SK-N-SH (cell line): ENCODE measurements at regions not wholly inside any gene's neighbourhood (a gene's known extent, or its start where the extent isn't known, plus 50 kb on each side); places are given as distances from the start of the nearest gene placed in this dataset.

Experiments used
- CTCF ChIA-PET: fragments of 300-600, 350-600 bp; formaldehyde crosslinking; extraction: SDS; loops from one replicate; lab custom pipeline; 2021; lab: Yijun Ruan, JAX
- POLR2A ChIA-PET: fragments of 350-600 bp; sonication (Branson Sonifier 250); formaldehyde crosslinking; extraction: SDS; loops from one replicate; lab custom pipeline; 2020; ENCODE audit warnings: antibody characterized with exemption, inconsistent platforms; lab: Yijun Ruan, JAX
- DNase-seq: peaks from one replicate; pipeline ENCODE4 v3.0.0; 2012
- H2AFZ ChIP-seq: fragments of 200-600 bp; sonication (generic); 2 replicates; pipeline ENCODE4 v1.8.1; 2016; ENCODE audit warnings: antibody characterized with exemption, mild to moderate bottlenecking, low read depth
- H3F3A ChIP-seq: fragments of 200-600 bp; sonication (generic); replicated peaks from 2 replicates; pipeline ENCODE3; 2016; ENCODE audit warnings: antibody characterized with exemption, mild to moderate bottlenecking; ENCODE audit not compliant: insufficient read depth
- H3K27ac ChIP-seq, 2 experiments: fragments of 200-500 bp in 1 of 2; fragments of 200-600 bp in 1 of 2; sonication (Bioruptor generic) in 1 of 2; sonication (generic), shearing (Covaris generic) in 1 of 2; 2 replicates each; pipeline versions ENCODE4 v1.5.1 to v1.6.1; 2014 to 2016; ENCODE audit warnings: low read depth in 2 of 2, inconsistent platforms in 1 of 2, low read length in 1 of 2, mild to moderate bottlenecking in 1 of 2, mixed read lengths in 1 of 2
- H3K27me3 ChIP-seq: fragments of 200-600 bp; sonication (generic), shearing (Covaris generic); 2 replicates; pipeline ENCODE4 v1.6.1; 2016; ENCODE audit warnings: mixed run types; ENCODE audit not compliant: insufficient read depth
- H3K36me3 ChIP-seq, 2 experiments: fragments of 200-500 bp in 1 of 2; fragments of 200-600 bp in 1 of 2; sonication (Bioruptor generic) in 1 of 2; sonication (generic) in 1 of 2; replicated peaks in 1 of 2; 2 replicates each; pipeline versions ENCODE3 to v1.5.1; 2014 to 2016; ENCODE audit warnings: low read length in 1 of 2, mild to moderate bottlenecking in 1 of 2; ENCODE audit not compliant: insufficient read depth in 2 of 2, control insufficient read depth in 1 of 2
- H3K4me1 ChIP-seq, 2 experiments: fragments of 200-500 bp in 1 of 2; fragments of 200-600 bp in 1 of 2; sonication (Bioruptor generic) in 1 of 2; sonication (generic), shearing (Covaris generic) in 1 of 2; 2 replicates each; pipeline versions ENCODE4 v1.5.1 to v1.6.1; 2014 to 2016; ENCODE audit warnings: low read depth in 1 of 2, low read length in 1 of 2, mixed run types in 1 of 2; ENCODE audit not compliant: insufficient read depth in 2 of 2, control insufficient read depth in 1 of 2
- H3K4me2 ChIP-seq: fragments of 200-600 bp; sonication (generic), shearing (Covaris generic); 2 replicates; pipeline ENCODE4 v1.6.1; 2017; ENCODE audit warnings: mixed run types
- H3K4me3 ChIP-seq, 2 experiments: fragments of 200-500 bp in 1 of 2; fragments of 200-600 bp in 1 of 2; sonication (Bioruptor generic) in 1 of 2; sonication (generic), shearing (Covaris generic) in 1 of 2; 2 replicates each; pipeline versions ENCODE4 v1.5.1 to v1.8.1; 2014 to 2016; ENCODE audit warnings: low read depth in 2 of 2, inconsistent platforms in 1 of 2, low read length in 1 of 2, mild to moderate bottlenecking in 1 of 2, mixed read lengths in 1 of 2, moderate library complexity in 1 of 2
- H3K79me2 ChIP-seq: fragments of 200-600 bp; sonication (generic); 2 replicates; pipeline ENCODE4 v1.8.1; 2017; ENCODE audit warnings: mild to moderate bottlenecking; ENCODE audit not compliant: insufficient read depth
- H3K9ac ChIP-seq: fragments of 200-600 bp; sonication (generic); 2 replicates; pipeline ENCODE4 v1.6.1; 2017; ENCODE audit warnings: mixed run types
- H3K9me2 ChIP-seq: fragments of 200-600 bp; sonication (generic); 2 replicates; pipeline ENCODE4 v1.6.1; 2017; ENCODE audit warnings: mixed run types
- H3K9me3 ChIP-seq: fragments of 200-600 bp; sonication (generic); 2 replicates; pipeline ENCODE4 v1.6.1; 2017; ENCODE audit warnings: mixed run types, mild to moderate bottlenecking, moderate library complexity
- H4K20me1 ChIP-seq: fragments of 200-600 bp; sonication (generic); 2 replicates; pipeline ENCODE4 v1.6.1; 2017; ENCODE audit warnings: mild to moderate bottlenecking, mixed run types; ENCODE audit not compliant: insufficient read depth
- CTCF ChIP-seq: fragments of 200-600 bp; sonication (generic); IDR thresholded peaks from 2 replicates; pipeline ENCODE4 v1.6.1; 2017; ENCODE audit warnings: antibody characterized with exemption, mild to moderate bottlenecking, moderate library complexity
- EP300 ChIP-seq, 2 experiments: IDR thresholded peaks; 2 replicates each; pipeline versions ENCODE4 v1.4.0 to v1.6.1; 2012; ENCODE audit warnings: borderline replicate concordance in 1 of 2, low read depth in 1 of 2, low read length in 1 of 2
- FOSL2 ChIP-seq: IDR thresholded peaks from 2 replicates; pipeline ENCODE4 v1.4.0; 2012; ENCODE audit warnings: low read depth, mild to moderate bottlenecking, moderate library complexity, borderline replicate concordance
- FOXJ3 ChIP-seq: sonication (generic); formaldehyde crosslinking; IDR thresholded peaks from 2 replicates; pipeline ENCODE4 v1.5.1; 2020; ENCODE audit warnings: mild to moderate bottlenecking, missing genetic modification reagents
- JUND ChIP-seq: IDR thresholded peaks from 2 replicates; pipeline ENCODE4 v1.4.0; 2012
- POLR2AphosphoS5 ChIP-seq: IDR thresholded peaks from 2 replicates; pipeline ENCODE4 v1.6.1; 2012; ENCODE audit warnings: low read depth, low read length
- REST ChIP-seq: IDR thresholded peaks from 2 replicates; pipeline ENCODE4 v1.6.1; 2012; ENCODE audit warnings: mild to moderate bottlenecking, low read depth, low read length, moderate library complexity
- RFX5 ChIP-seq: IDR thresholded peaks from 2 replicates; pipeline ENCODE4 v1.6.1; 2012; ENCODE audit warnings: mild to moderate bottlenecking, improper control_type of control experiment, low read length
- SIN3A ChIP-seq: IDR thresholded peaks from 2 replicates; pipeline ENCODE4 v1.6.1; 2012; ENCODE audit warnings: low read depth, mild to moderate bottlenecking, low read length, moderate library complexity, borderline replicate concordance
- SMC3 ChIP-seq: IDR thresholded peaks from 2 replicates; pipeline ENCODE4 v1.6.1; 2012; ENCODE audit warnings: low read depth, low read length, improper control_type of control experiment
- YY1 ChIP-seq: IDR thresholded peaks from 2 replicates; pipeline ENCODE4 v1.4.0; 2012; ENCODE audit warnings: low read depth, mild to moderate bottlenecking
- whole genome bisulfite sequencing: methylation state at CpG from one replicate; pipeline ENCODE4 v1.1.6; 2017; ENCODE audit warnings: low lambda C conversion rate; 5-methylcytosine and 5-hydroxymethylcytosine counted together
- TF ChIP-seq, protein P1 (sequence below): IDR thresholded peaks from 2 replicates; pipeline ENCODE4 v1.4.0; 2012; ENCODE audit warnings: low read depth, borderline replicate concordance

GRCh38 chr4:152247271-152247975 is 288.5 kb downstream of the FBXW7 start:
- peaks cover 0 to 10% of the 10 kb centered on the region in 2 experiments; a peak in 1 of 4 replicates for H3K4me1 ChIP-seq
- no peak overlapping the region for H3K4me3 ChIP-seq
- H4K20me1 ChIP-seq = no peaks in the 10 kb centered on the region
- no peak overlapping the region for H3K4me2 ChIP-seq
- no peaks in the 10 kb centered on the region for H3K27me3 ChIP-seq
- no peak overlapping the region; a peak in 1 of 4 replicates for H3K27ac ChIP-seq
- TF ChIP-seq EP300 (IDR thresholded peaks at IDR 0.05; ENCODE audit: borderline replicate concordance in 1 of 2, low read depth in 1 of 2, low read length in 1 of 2) = 0 out of 4 replicates have a peak, but pooled peaks of 1 of the 2 experiments have one; percentile 8
- no peak for TF ChIP-seq JUND
- 73% methylated on average over 6 of the region's 19 CpGs for WGBS
- DNase-seq = peak; percentile 34
- H3K9me3 ChIP-seq = no peaks in the 10 kb centered on the region
- no peaks in the 10 kb centered on the region for H3K79me2 ChIP-seq
- no peaks in the 10 kb centered on the region for H3K9me2 ChIP-seq
- H3K9ac ChIP-seq = no peak overlapping the region
- H3K36me3 ChIP-seq = no peaks in the 10 kb centered on the region
- ChIA-PET POLR2A (no interaction called here), CTCF (interaction anchor here (1.4 to 1.5 kb wide), 2 partner anchors 24 to 32 kb away, joined by 3 read pairs; no protein-coding TSS in a partner anchor)
- H3F3A ChIP-seq = no peaks in the 10 kb centered on the region
- H2AFZ ChIP-seq = no peak overlapping the region

DNA sequence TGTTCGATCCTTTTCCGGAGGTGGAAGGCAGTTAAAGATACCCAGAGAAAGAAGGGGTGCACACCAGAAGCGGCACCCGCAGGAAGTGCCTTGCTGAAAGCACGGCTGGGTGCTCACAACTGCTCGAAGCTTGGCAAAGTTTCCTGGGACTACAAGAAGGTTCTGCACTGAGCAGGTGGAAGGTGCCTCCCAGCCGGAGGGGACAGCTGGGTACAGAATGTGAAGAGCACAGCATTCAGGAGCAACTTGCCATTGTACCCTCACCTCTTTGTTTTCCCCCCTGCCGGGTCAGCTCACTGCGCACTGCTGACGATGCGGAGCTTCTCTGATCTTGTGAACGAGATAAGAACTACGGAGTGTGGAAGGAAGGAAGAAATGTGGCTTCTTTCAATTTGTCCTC is 289.2 kb downstream of the FBXW7 start:
- Histone ChIP-seq H3K27ac (no peak overlapping the region), H3K9me2 (no peaks in the 10 kb centered on the region), H3F3A (no peaks in the 10 kb centered on the region), H3K9me3 (no peaks in the 10 kb centered on the region), H3K4me3 (no peak overlapping the region), H3K4me2 (no peak overlapping the region), H2AFZ (no peak overlapping the region), H3K36me3 (no peaks in the 10 kb centered on the region), H3K27me3 (no peaks in the 10 kb centered on the region), H3K4me1 (peaks cover 0 to 10% of the 10 kb centered on the region in 2 experiments; a peak in 1 of 4 replicates), H4K20me1 (no peaks in the 10 kb centered on the region), H3K79me2 (no peaks in the 10 kb centered on the region), H3K9ac (no peak overlapping the region)
- ChIA-PET POLR2A (no interaction called here), CTCF (interaction anchor here (1.0 to 1.5 kb wide), 3 partner anchors 23 to 60 kb away, joined by 3 read pairs; no protein-coding TSS in a partner anchor)
- no peak for TF ChIP-seq YY1
- TF ChIP-seq, protein P1, sequence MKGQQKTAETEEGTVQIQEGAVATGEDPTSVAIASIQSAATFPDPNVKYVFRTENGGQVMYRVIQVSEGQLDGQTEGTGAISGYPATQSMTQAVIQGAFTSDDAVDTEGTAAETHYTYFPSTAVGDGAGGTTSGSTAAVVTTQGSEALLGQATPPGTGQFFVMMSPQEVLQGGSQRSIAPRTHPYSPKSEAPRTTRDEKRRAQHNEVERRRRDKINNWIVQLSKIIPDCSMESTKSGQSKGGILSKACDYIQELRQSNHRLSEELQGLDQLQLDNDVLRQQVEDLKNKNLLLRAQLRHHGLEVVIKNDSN = no peak
- no peak for TF ChIP-seq FOXJ3 (CRISPR knock-in tag)
- TF ChIP-seq RFX5 = no peak
- no peak for TF ChIP-seq REST
- TF ChIP-seq POLR2AphosphoS5 = no peak
- TF ChIP-seq FOSL2 = no peak
- TF ChIP-seq CTCF = no peak
- TF ChIP-seq SIN3A = no peak
- no peak for TF ChIP-seq SMC3
- DNase-seq = no peak
- WGBS = 88% methylated on average over 12 of the region's 13 CpGs
